Astrocyte (in vitro differentiated cells and primary cell): ENCODE measurements at regions not wholly inside any gene's neighbourhood (a gene's known extent, or its start where the extent isn't known, plus 50 kb on each side); places are given as distances from the start of the nearest gene placed in this dataset.
"Not testable (repeated sequence)": the region's sequence is repeated elsewhere in the genome, so short reads cannot be mapped to it uniquely, and the experiment has no call there.

Experiments
- DNase-seq: peaks from one replicate; pipeline ENCODE4 v3.0.0-alpha.2; 2010; ENCODE audit warnings: low read depth
- FAIRE-seq: peaks from 2 replicates; lab custom pipeline; 2011; peaks lifted over from hg19 to GRCh38; lab: Jason Lieb, UNC
- H2AFZ ChIP-seq: 2 replicates; pipeline ENCODE4 v1.6.0; 2012; ENCODE audit warnings: low read depth, low read length, inconsistent platforms
- H3K27ac ChIP-seq: 2 replicates; pipeline ENCODE4 v1.5.1; 2011; ENCODE audit warnings: low read depth, low read length, inconsistent platforms
- H3K27me3 ChIP-seq: 2 replicates; pipeline ENCODE4 v1.6.0; 2011; ENCODE audit warnings: low read length, inconsistent platforms; ENCODE audit not compliant: insufficient read depth
- H3K36me3 ChIP-seq: 2 replicates; pipeline ENCODE4 v1.5.1; 2011; ENCODE audit warnings: low read length, inconsistent platforms; ENCODE audit not compliant: insufficient read depth
- H3K4me1 ChIP-seq: 2 replicates; pipeline ENCODE4 v1.5.1; 2011; ENCODE audit warnings: low read length, inconsistent platforms; ENCODE audit not compliant: insufficient read depth
- H3K4me2 ChIP-seq: 2 replicates; pipeline ENCODE4 v1.6.0; 2012; ENCODE audit warnings: low read length, inconsistent platforms
- H3K4me3 ChIP-seq: 2 replicates; pipeline ENCODE4 v1.5.1; 2011; ENCODE audit warnings: low read depth, mild to moderate bottlenecking, low read length, inconsistent platforms; ENCODE audit not compliant: insufficient read depth
- H3K79me2 ChIP-seq: 2 replicates; pipeline ENCODE4 v1.6.0; 2012; ENCODE audit warnings: mild to moderate bottlenecking, low read length, inconsistent platforms; ENCODE audit not compliant: insufficient read depth
- H3K9ac ChIP-seq: 2 replicates; pipeline ENCODE4 v1.6.0; 2012; ENCODE audit warnings: mild to moderate bottlenecking, low read length, inconsistent platforms
- H3K9me3 ChIP-seq: 2 replicates; pipeline ENCODE4 v1.5.1; 2012; ENCODE audit warnings: low read depth, mild to moderate bottlenecking, low read length, inconsistent platforms; ENCODE audit not compliant: insufficient read depth
- H4K20me1 ChIP-seq: 2 replicates; pipeline ENCODE4 v1.6.0; 2012; ENCODE audit warnings: low read length, inconsistent platforms; ENCODE audit not compliant: insufficient read depth
- H3K27ac Mint-ChIP-seq: one replicate; pipeline ENCODE4 v1.8.0; 2021; ENCODE audit warnings: mild to moderate bottlenecking, mixed read lengths; ENCODE audit not compliant: unreplicated experiment
- H3K27me3 Mint-ChIP-seq: one replicate; pipeline ENCODE4 v1.8.0; 2021; ENCODE audit warnings: low read depth, mixed read lengths; ENCODE audit not compliant: unreplicated experiment
- H3K36me3 Mint-ChIP-seq: one replicate; pipeline ENCODE4 v1.8.0; 2021; ENCODE audit warnings: low read depth, mixed read lengths; ENCODE audit not compliant: unreplicated experiment
- H3K4me1 Mint-ChIP-seq: one replicate; pipeline ENCODE4 v1.8.0; 2021; ENCODE audit warnings: low read depth, mixed read lengths; ENCODE audit not compliant: unreplicated experiment
- H3K4me3 Mint-ChIP-seq: one replicate; pipeline ENCODE4 v1.8.0; 2021; ENCODE audit warnings: mild to moderate bottlenecking, moderate library complexity, mixed read lengths; ENCODE audit not compliant: unreplicated experiment
- H3K9me3 Mint-ChIP-seq: one replicate; pipeline ENCODE4 v1.8.0; 2021; ENCODE audit warnings: mild to moderate bottlenecking, mixed read lengths; ENCODE audit not compliant: unreplicated experiment
- EZH2 ChIP-seq: IDR thresholded peaks from 2 replicates; pipeline ENCODE4 v1.6.1; 2012; ENCODE audit warnings: mild to moderate bottlenecking, low read length, inconsistent platforms; ENCODE audit not compliant: insufficient read depth
- TF ChIP-seq, protein P1 (sequence below): IDR thresholded peaks from 2 replicates; pipeline ENCODE4 v1.5.1; 2011; ENCODE audit warnings: low read depth, mild to moderate bottlenecking, inconsistent platforms, low read length, moderate library complexity; ENCODE audit not compliant: insufficient read depth

DNA sequence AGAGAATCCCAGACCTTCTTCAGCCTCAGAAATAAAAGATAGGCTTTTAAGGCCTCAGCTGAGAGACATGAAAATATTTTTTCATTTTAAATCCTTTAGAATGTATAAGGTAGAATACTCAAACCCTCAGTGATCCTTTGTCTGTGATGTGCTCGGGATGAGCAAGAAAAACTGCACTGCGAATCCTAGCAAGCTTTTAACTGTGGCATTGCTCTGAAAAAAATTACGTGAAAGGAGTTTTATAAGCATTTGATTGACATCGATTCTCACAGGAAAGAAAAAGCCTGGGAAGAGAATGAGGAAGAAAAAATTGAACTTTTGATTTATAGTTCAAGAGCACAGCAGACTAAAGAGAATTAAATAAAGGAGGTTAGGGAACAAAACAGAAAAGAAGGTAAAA lies 120.0 kb downstream of the TMEM168 start:
- Histone ChIP-seq H3K27ac (no peak overlapping the region), H3K9me3 (no peaks in the 10 kb centered on the region), H4K20me1 (no peaks in the 10 kb centered on the region), H3K4me3 (no peak overlapping the region), H3K4me1 (no peaks in the 10 kb centered on the region), H3K27me3 (no peaks in the 10 kb centered on the region), H3K4me2 (no peak overlapping the region), H3K9ac (no peak overlapping the region), H3K36me3 (no peaks in the 10 kb centered on the region), H2AFZ (no peak overlapping the region), H3K79me2 (no peaks in the 10 kb centered on the region)
- no peak for TF ChIP-seq EZH2
- TF ChIP-seq, protein P1, sequence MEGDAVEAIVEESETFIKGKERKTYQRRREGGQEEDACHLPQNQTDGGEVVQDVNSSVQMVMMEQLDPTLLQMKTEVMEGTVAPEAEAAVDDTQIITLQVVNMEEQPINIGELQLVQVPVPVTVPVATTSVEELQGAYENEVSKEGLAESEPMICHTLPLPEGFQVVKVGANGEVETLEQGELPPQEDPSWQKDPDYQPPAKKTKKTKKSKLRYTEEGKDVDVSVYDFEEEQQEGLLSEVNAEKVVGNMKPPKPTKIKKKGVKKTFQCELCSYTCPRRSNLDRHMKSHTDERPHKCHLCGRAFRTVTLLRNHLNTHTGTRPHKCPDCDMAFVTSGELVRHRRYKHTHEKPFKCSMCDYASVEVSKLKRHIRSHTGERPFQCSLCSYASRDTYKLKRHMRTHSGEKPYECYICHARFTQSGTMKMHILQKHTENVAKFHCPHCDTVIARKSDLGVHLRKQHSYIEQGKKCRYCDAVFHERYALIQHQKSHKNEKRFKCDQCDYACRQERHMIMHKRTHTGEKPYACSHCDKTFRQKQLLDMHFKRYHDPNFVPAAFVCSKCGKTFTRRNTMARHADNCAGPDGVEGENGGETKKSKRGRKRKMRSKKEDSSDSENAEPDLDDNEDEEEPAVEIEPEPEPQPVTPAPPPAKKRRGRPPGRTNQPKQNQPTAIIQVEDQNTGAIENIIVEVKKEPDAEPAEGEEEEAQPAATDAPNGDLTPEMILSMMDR = no peak
- Mint-ChIP-seq H3K27ac (no peak overlapping the region), H3K36me3 (no peaks in the 10 kb centered on the region), H3K9me3 (no peaks in the 10 kb centered on the region), H3K27me3 (no peaks in the 10 kb centered on the region), H3K4me3 (no peak overlapping the region), H3K4me1 (peaks cover 3% of the 10 kb centered on the region)
- DNase-seq = no peak
- FAIRE-seq = no peak

DNA sequence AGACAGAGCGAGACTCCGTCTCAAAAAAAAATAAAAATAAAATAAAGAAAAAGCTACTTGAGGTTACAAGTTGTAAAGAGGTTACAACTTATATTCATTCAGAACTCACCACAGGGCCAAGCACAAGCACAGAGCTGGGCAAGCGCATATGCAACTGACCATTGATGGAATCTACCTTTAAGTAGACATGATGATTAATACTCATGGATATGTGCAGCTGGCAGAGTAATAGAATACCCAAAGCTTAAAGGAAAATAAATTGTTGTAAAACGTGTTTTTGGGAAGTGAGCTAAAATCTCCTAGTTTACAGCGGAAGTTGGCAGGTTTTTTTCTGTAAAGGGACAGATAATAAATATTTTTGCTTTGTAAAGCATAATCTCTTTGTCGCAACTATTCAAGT lies 111.6 kb downstream of the TMEM168 start:
- H3K27me3 Mint-ChIP-seq = no peaks in the 10 kb centered on the region
- H4K20me1 ChIP-seq = no peaks in the 10 kb centered on the region
- no peak overlapping the region for H3K27ac ChIP-seq
- H3K9ac ChIP-seq = no peak overlapping the region
- H3K36me3 Mint-ChIP-seq = no peaks in the 10 kb centered on the region
- no peaks in the 10 kb centered on the region for H3K9me3 ChIP-seq
- no peak overlapping the region for H3K27ac Mint-ChIP-seq
- H3K4me3 ChIP-seq = no peak overlapping the region
- no peaks in the 10 kb centered on the region for H3K79me2 ChIP-seq
- no peaks in the 10 kb centered on the region for H3K27me3 ChIP-seq
- H2AFZ ChIP-seq = no peak overlapping the region
- no peak for FAIRE-seq
- TF ChIP-seq, protein P1 = no peak
- TF ChIP-seq EZH2 = no peak
- no peaks in the 10 kb centered on the region for H3K9me3 Mint-ChIP-seq
- H3K4me1 Mint-ChIP-seq = no peaks in the 10 kb centered on the region
- DNase-seq = no peak
- no peak overlapping the region for H3K4me2 ChIP-seq
- no peaks in the 10 kb centered on the region for H3K4me1 ChIP-seq
- no peak overlapping the region for H3K4me3 Mint-ChIP-seq
- H3K36me3 ChIP-seq = no peaks in the 10 kb centered on the region

DNA sequence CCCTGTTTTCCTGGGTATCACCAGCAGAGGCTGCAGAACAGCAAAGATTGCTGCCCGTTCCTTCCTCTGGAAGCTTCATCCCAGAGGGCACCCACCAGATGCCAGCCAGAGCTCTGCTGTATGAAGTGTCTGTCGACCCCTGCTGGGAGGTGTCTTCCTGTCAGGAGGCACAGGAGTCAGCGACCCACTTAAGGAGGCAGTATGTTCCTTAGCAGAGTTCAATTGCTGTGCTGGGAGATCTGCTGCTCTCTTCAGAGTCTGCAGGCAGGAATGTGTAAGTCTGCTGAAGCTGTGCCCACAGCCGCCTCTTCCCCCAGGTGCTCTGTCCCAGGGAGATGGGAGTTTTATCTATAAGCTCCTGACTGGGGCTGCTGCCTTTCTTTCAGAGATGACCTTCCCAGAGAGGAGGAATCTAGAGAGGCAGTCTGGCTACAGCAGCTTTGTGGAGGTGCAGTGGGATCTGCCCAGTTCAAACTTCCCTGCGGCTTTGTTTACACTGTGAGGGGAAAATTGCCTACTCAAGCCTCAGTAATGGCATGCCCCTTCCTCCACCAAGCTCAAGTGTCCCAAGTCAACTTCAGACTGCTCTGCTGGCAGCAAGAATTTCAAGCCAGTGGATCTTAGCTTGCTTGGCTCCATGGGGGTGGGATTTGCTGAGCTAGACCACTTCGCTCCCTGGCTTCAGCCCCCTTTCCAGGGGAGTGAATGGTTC lies 100.6 kb downstream of the TMEM168 start:
- H3K36me3 ChIP-seq, H3K4me3 ChIP-seq, H4K20me1 ChIP-seq, H3K27ac Mint-ChIP-seq, H3K4me1 Mint-ChIP-seq, H3K27me3 Mint-ChIP-seq, H3K9me3 ChIP-seq, H3K9ac ChIP-seq, DNase-seq, H2AFZ ChIP-seq, H3K4me1 ChIP-seq, H3K79me2 ChIP-seq, H3K27ac ChIP-seq, H3K4me2 ChIP-seq, H3K36me3 Mint-ChIP-seq, H3K4me3 Mint-ChIP-seq, H3K27me3 ChIP-seq, FAIRE-seq, H3K9me3 Mint-ChIP-seq: not testable (repeated sequence)
